ENCODE measurements at regions not wholly inside any gene's neighbourhood (a gene's known extent, or its start where the extent isn't known, plus 50 kb on each side); places are given as distances from the start of the nearest gene placed in this dataset.
A peak's percentile ranks its signal among the peaks of the same experiment; 100 is the strongest.

DNA sequence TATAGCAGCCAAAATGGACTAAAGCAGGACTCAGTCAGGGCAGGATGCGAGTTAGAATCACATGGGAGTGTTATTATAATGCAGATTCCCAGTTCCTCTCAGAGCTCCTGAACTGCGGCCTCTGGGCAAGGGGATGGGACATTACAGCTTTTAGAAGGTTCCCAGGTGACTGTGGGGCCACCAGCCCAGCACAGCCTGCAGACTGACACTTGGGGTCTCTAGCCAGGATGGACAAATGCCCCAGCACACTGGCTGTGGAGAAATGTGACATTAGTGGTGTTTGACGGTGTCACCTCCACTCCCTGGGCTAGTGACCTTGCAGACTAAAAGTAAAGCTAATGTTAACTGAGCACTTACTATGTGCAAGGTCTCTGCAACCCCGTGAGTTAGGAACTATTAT is 238.0 kb upstream of the HS6ST1 start:
- no peak for DNase-seq

DNA sequence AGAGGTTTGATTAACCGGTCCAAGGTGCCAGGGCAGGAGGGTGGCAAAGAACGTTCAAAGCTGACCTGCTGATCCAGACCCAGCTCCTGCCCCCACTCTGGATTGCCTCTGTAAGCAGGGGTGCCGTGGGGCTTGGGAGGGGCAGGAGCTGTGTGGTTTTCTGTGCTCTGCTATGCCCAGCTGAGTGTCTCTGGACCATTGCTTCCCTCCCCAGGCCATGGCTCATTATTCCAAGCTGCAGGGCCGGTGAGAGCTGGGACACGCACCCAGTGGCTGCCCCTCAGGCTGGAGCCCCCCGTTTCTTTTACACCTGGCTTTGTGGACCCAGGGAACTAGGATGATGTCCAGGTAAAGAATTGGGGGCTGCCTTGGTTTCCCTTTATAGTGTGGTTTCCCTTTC is 238.4 kb upstream of the HS6ST1 start:
- no peak for DNase-seq

GRCh38 chr2:128557831-128558241 is 239.2 kb upstream of the HS6ST1 start:
- DNase-seq = peak; percentile 70 to 86

GRCh38 chr2:128558441-128558840 is 239.8 kb upstream of the HS6ST1 start:
- DNase-seq = peak; percentile 7 to 25

DNA sequence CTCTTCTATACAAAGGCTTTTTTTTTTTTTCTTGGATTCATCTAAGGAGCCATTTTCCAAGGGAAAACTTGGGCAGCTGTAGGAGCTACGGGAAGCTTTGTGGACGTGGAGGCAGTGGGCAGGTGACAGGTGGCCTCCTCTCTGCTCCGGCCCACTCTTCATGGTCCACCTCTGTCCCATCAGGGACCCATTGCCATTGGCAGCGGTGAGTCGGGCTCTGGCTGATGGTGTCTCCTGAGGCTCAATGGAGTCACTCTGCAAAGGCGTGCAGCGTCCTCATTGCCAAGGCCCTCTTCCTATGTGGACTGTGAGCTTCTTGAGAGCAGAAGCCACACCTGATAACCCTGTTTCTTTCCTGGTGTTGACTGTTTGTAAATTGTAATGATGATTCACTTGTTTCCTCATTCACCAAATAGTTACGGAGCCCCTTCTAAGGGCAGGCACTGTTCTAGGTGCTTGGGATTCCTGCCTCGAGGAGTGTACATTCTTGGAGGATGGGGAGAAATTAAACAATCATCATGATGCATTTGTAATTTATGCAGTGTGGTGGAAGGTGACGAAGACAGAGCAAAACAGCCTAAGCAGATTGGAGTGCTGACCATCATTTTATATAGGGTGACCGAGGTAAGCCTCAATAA is 240.3 kb upstream of the HS6ST1 start:
- DNase-seq = no peak

GRCh38 chr2:128559533-128560515 is 241.2 kb upstream of the HS6ST1 start:
- DNase-seq = no peak

- no peak for DNase-seq
These were observed 242.1 kb upstream of the HS6ST1 start for GRCh38 chr2:128560718-128561117.

DNA sequence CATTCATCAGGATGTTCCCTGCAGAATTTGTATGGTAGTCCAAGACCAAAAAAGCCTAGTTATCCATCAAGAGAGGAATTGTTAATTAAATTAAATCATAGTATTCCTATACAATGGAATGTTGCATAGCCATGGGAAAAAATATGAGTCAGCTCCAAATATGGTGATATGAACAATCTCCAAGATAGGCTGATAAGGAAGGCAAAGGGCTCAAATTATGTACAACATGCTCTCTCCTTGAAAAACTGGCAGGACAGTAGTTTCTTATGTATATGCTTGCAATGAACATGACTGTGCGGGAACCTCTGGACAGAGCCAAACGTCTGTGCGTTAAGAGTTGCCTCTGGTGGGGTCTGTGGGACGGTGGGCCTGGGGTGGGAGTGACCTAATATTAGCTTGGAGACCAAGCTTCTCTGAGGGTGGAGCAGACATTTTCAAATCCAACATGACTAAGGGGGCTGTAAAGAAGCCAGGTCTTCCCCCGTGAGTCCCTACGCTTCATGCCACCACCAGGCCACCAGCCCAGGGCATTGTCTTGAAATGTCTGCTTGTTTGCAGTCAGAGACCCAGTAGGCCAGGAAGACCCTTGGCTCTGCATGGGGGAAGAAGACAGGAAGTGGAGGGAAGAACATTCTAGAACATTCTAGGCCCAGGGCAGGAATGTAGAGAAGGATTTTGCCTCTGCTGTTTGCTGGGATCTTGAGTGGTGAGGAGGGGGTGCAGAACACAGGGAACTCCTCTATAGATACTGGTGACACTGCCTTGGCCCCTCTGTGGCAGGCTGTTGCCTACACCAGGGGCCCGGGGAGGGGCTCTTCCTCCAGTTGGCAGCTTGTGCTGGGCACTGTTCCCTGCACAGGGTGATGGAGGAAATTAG is 244.0 kb upstream of the HS6ST1 start:
- DNase-seq = no peak

- DNase-seq = no peak
These were observed 244.7 kb upstream of the HS6ST1 start for GRCh38 chr2:128563348-128563687.

DNA sequence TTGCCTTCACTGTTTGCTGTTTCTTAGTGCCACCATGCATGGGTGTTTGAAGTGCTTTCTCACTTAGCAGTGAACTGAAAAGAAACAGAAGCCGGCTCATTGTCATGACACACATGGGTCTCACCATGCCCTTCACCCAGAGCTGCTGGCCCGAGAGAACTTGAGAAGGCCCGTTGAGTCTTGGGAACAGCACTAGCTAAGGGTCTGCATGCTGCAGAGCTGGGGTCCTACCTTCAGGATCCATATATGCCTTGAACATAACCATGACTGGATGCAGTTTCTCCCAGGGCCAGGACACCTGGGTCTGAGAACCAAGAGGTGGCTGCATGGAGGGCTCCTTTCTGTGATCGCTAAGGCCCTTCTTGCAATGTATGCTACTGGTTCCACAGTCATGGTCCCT is 245.5 kb upstream of the HS6ST1 start:
- no peak for DNase-seq

DNA sequence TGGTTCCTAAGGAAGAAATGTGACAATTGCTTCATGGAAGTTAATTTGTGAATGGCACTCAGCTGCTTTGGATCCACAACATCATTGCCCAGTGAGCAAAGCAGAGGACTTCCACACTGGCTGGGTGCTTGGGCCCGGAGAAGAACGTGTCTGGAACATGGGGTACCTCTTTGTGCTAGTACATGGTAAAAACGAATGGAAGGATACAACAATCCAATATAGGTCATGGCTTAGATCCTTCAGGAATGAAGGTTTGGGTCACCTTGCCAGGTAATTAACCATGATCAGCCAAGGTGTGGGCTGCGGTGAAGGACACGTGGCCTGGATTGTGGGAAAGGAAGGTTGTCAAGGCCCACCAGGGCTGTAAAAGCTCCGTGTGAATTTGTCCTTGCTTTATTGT is 245.9 kb upstream of the HS6ST1 start:
- DNase-seq = no peak

DNA sequence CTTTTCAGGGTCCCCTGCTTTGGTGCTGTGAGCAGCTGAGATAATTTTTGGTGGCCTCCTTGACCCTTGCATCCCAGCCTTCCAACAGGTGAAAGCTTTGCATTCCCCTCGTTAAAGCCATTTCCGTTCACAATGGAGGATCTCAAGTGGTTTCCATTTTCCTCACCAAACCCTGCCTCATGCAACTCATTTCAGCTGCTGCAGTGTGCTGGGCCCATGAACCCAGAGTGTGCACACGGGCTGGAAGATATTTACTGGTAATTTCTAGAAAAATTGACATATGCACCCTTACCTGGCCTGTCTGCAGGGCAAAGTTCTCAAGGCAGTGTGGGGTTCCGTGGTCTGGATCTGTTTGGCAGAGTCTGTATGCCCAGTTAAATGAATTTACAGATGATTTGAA is 246.8 kb upstream of the HS6ST1 start:
- DNase-seq = no peak

DNA sequence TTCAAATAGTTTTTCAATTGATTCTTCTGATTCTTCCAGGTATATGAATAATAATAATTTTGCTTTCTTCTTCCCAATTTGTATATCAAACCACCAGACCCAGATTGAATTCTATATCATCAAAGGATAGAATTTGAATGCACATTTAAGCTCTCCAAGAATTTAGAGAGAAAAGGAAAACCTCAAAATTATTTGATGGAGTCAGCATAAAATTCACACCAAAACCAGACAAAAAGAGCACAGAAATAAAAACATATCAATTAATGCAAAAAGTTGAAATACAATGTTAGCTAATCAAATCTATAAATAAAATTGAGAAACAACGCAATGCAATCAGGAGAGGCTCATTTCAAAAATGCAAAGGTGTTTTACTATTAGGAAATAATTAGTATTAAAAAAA is 248.0 kb upstream of the HS6ST1 start:
- no peak for DNase-seq

DNA sequence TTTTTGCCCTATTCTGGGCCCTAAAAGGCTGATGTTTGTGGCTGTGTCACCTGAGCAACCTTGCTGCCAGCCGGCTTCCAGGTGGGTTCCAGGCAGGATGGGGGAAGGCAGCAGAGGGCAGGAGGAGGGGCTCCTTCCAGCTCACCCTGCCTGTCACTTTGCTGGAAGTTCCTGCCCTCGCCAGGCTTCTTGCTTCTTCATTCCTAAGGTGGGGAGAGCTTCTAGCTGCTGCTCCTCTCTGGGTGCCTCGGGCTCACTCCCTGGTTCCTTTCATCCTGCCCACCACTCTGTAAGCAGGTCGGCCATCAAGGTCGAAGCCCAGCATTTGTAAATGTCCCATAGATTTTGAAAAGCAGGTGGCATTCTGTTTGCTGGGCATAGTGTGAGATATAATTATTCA is 249.4 kb upstream of the HS6ST1 start:
- DNase-seq = no peak

DNA sequence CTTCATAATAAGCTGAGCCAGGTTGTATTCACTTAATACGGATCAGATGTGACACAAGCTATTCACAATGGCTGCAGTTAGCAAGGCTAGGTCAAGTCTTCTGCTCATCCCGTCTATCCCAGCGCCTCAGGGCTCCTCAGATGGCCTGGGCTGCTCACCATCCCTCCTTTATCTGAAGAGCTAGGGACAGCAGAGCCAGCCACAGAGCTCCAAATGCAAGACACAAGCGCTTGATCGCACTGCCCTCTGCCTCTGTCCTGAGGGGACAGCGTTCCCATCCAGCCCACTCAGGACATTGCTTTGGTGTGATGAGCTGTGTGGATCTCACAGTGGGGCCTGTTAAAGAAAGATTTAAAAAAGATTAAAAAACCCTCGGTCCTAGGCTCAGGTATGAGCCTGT is 254.4 kb upstream of the HS6ST1 start:
- DNase-seq = no peak

DNA sequence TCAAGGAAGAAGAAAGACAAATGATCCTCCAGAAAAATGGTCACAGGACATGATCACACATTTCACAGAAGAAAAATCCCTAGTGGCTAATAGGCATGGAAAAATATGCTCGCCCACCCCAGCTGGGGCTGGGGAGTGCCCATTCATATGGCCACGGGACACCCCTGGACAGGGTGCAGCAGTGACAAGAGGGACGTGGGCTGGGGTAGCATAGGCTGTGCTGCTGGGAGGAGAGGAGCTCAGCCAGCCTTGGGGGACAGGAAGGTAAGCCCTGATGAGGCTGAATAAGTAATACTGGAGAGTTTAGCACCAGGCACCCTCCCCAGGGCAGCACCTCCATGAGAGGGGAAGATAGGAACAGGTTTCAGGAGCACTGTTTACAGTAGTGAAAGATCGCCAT is 254.9 kb upstream of the HS6ST1 start:
- DNase-seq = no peak

GRCh38 chr2:128577141-128577930 is 258.7 kb upstream of the HS6ST1 start:
- DNase-seq = no peak

DNA sequence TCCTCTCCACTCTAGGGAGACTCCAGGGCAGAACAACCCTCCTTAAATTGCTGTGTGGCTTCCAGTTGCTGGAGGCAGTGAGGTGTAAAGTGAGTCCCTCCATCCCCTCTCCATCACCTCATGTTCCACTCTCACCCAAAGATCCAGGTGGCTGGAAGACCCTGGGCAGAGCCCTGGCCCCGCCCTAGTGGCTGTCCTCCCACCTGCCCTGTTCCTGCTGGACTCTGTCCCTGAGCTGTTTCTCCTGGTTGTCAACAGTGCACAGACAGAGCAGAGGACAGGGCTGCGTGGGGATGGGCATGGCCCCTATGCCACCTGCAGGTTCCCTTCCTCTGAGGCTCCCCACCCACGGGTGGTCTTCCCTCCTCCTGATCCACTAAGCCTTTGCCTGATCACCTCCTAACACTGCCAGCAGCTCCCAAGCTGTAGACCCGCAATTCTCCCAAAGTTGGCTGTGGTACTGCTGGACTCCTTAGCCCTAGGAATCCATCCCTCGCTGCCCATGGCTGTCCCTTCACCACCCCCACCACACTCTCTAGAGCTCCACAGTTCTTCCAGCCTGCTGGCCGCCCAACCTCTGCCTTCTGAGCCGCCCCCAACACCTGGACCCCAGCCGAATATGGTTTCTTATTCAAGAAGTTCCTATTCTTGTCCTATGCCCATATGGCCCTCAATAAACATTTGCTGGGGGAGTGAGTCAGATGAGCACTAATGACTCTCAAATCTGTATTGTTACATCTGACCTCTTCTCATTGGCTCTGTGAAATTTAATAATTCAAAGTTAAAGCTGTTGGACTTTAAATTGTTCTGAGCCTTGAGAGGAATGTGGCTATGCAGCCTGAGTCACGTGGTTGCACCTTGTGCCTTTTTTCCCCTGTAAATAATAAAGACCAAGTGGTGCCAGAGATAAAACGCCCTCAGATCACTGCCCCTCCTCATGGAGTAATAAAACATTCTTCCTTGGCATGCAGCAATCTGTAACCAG is 260.0 kb upstream of the HS6ST1 start:
- DNase-seq = no peak

GRCh38 chr2:128579825-128580224 is 261.2 kb upstream of the HS6ST1 start:
- no peak for DNase-seq

DNA sequence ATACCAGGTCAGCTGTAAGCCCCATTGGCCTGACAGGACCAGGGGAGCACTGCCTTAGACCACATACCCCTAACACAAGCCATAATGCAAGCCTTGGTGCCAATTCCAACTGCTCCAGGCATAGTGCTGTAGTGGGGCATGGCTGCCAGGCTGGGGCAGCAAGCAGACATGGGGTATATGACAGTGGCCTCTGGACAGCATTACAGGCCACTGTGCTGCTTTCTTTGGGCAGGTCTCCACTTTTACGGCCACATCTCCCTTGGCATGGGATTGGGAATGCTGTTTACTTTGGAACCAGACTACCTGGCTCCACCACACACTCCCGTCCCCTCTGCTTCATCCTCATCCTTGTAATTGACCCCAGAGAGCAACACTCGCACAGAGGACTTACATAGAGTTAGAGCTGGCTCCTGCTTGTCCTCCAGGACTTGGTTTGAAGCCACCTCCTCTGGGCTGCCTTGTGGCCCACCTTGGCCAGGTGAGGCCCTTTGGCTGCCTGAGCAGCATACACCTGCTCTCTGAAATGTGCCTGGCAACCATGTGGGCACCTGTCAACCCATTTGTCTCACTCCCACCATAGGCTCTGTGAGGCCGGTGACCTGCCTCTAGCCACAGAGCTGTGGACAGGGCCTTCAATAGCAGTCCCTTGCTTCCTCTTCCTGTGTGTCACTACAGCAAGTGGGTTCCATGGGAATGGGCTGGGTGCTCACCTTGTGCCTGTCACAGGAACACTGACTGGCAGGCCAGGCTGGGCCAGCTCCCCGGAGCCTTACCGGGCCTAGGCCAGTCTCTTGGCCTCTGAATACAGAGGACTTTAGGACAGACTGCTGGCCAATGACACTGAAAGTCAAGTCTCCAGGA is 262.6 kb upstream of the HS6ST1 start:
- no peak for DNase-seq
